Keratinocyte (primary cell): ENCODE measurements at regions not wholly inside any gene's neighbourhood (a gene's known extent, or its start where the extent isn't known, plus 50 kb on each side); places are given as distances from the start of the nearest gene placed in this dataset.

Source experiments
- DNase-seq: peaks from one replicate; pipeline ENCODE4 v3.0.0-alpha.2; 2011; ENCODE audit warnings: low read depth, missing footprints, low spot score
- FAIRE-seq: peaks from 2 replicates; lab custom pipeline; 2011; peaks lifted over from hg19 to GRCh38; lab: Jason Lieb, UNC
- H2AFZ ChIP-seq: 2 replicates; pipeline ENCODE4 v1.6.0; 2012; ENCODE audit warnings: low read length, control low read depth, inconsistent platforms; ENCODE audit not compliant: control insufficient read depth
- H3K27ac ChIP-seq: 2 replicates; pipeline ENCODE4 v1.5.1; 2011; ENCODE audit warnings: low read length; ENCODE audit not compliant: control insufficient read depth, insufficient read depth
- H3K27me3 ChIP-seq: 3 replicates; pipeline ENCODE4 v1.6.0; 2011; ENCODE audit warnings: low read length; ENCODE audit not compliant: control insufficient read depth, insufficient read depth; ENCODE audit errors: extremely low read depth
- H3K36me3 ChIP-seq, 2 experiments: 2 replicates in 1 of 2; 3 replicates in 1 of 2; pipeline ENCODE4 v1.5.1; 2011; ENCODE audit warnings: low read length in 2 of 2, mild to moderate bottlenecking in 1 of 2; ENCODE audit not compliant: control insufficient read depth in 2 of 2, insufficient read depth in 2 of 2; ENCODE audit errors: extremely low read depth in 1 of 2
- H3K4me1 ChIP-seq: 3 replicates; pipeline ENCODE4 v1.5.1; 2011; ENCODE audit warnings: low read length; ENCODE audit not compliant: control insufficient read depth, insufficient read depth; ENCODE audit errors: extremely low read depth
- H3K4me2 ChIP-seq: 3 replicates; pipeline ENCODE4 v1.6.0; 2011; ENCODE audit warnings: low read depth, low read length; ENCODE audit not compliant: control insufficient read depth, insufficient read depth; ENCODE audit errors: extremely low read depth
- H3K4me3 ChIP-seq, 3 experiments: fragments of 200-600 bp in 1 of 3; sonication (generic) in 1 of 3; 2 replicates in 2 of 3; 3 replicates in 1 of 3; pipeline ENCODE4 v1.5.1; 2011 to 2016; ENCODE audit warnings: low read length in 3 of 3, mild to moderate bottlenecking in 3 of 3, control low read depth in 2 of 3, inconsistent platforms in 1 of 3, low read depth in 1 of 3, mixed read lengths in 1 of 3, mixed run types in 1 of 3, moderate library complexity in 1 of 3; ENCODE audit not compliant: control insufficient read depth in 2 of 3, insufficient read depth in 2 of 3; ENCODE audit errors: extremely low read depth in 1 of 3
- H3K79me2 ChIP-seq: 2 replicates; pipeline ENCODE4 v1.6.0; 2012; ENCODE audit warnings: low read length; ENCODE audit not compliant: control insufficient read depth, insufficient read depth
- H3K9ac ChIP-seq: 3 replicates; pipeline ENCODE4 v1.6.0; 2011; ENCODE audit warnings: low read length; ENCODE audit not compliant: control insufficient read depth, insufficient read depth; ENCODE audit errors: extremely low read depth
- H3K9me1 ChIP-seq: 3 replicates; pipeline ENCODE4 v1.6.0; 2011; ENCODE audit warnings: low read length; ENCODE audit not compliant: control insufficient read depth, insufficient read depth; ENCODE audit errors: extremely low read depth
- H3K9me3 ChIP-seq: 2 replicates; pipeline ENCODE4 v1.5.1; 2012; ENCODE audit warnings: low read depth, low read length; ENCODE audit not compliant: control insufficient read depth
- H4K20me1 ChIP-seq: 3 replicates; pipeline ENCODE4 v1.6.0; 2011; ENCODE audit warnings: low read length; ENCODE audit not compliant: control insufficient read depth, insufficient read depth; ENCODE audit errors: extremely low read depth
- EZH2 ChIP-seq: IDR thresholded peaks from one replicate; pipeline ENCODE4 v1.6.1; 2012; ENCODE audit warnings: inconsistent platforms, mild to moderate bottlenecking, low read length, moderate library complexity
- dilution Hi-C: fragments of 300-500 bp; cut with MboI; formaldehyde crosslinking; loops from one replicate; pipeline ENCODE4 v1.7.0; 2020; ENCODE audit warnings: low sequenced_read_pairs; ENCODE audit not compliant: extremely low pct_ligation_motif_present
- TF ChIP-seq, protein P1 (sequence below), 3 experiments: IDR thresholded peaks in 1 of 3; conservative IDR thresholded peaks in 1 of 3; optimal IDR thresholded peaks in 1 of 3; 2 replicates in 2 of 3; 3 replicates in 1 of 3; pipeline versions ENCODE3 to v1.5.1; 2011; ENCODE audit warnings: low read length in 3 of 3, mild to moderate bottlenecking in 3 of 3, moderate library complexity in 2 of 3, control low read depth in 1 of 3, inconsistent platforms in 1 of 3; ENCODE audit not compliant: insufficient read depth in 2 of 3; ENCODE audit errors: extremely low read depth in 1 of 3

DNA sequence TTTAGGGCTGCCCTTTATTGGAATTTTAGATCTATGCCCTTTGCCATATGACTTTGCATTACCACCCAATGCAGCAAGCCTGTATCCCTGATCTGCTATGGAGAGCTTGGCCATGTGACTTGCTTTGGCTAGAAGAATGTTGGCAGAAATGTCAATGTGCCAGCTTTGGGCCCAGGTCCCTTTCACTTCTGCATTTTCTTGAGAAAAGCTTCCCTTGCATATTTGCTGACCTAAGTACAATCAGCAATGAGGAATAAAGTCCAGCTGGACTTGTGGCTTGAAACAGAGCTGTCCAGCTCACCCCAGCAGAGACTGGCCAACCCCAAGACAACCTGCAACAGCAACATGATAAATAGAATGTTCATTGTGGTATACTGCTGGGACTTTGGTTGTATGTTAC, 135.9 kb downstream of the PAH start:
- H2AFZ ChIP-seq = no peak overlapping the region
- no peaks in the 10 kb centered on the region for H3K9me1 ChIP-seq
- no peaks in the 10 kb centered on the region for H3K36me3 ChIP-seq
- no peak overlapping the region for H3K4me3 ChIP-seq
- no peak overlapping the region for H3K27ac ChIP-seq
- H3K4me1 ChIP-seq = no peaks in the 10 kb centered on the region
- dilution Hi-C loops = no loop called here
- no peak overlapping the region for H3K4me2 ChIP-seq
- H3K79me2 ChIP-seq = no peaks in the 10 kb centered on the region
- no peaks in the 10 kb centered on the region for H4K20me1 ChIP-seq
- H3K9ac ChIP-seq = no peak overlapping the region
- FAIRE-seq (no peak), DNase-seq (no peak)
- no peaks in the 10 kb centered on the region for H3K9me3 ChIP-seq
- H3K27me3 ChIP-seq = no peaks in the 10 kb centered on the region
- TF ChIP-seq, protein P1, sequence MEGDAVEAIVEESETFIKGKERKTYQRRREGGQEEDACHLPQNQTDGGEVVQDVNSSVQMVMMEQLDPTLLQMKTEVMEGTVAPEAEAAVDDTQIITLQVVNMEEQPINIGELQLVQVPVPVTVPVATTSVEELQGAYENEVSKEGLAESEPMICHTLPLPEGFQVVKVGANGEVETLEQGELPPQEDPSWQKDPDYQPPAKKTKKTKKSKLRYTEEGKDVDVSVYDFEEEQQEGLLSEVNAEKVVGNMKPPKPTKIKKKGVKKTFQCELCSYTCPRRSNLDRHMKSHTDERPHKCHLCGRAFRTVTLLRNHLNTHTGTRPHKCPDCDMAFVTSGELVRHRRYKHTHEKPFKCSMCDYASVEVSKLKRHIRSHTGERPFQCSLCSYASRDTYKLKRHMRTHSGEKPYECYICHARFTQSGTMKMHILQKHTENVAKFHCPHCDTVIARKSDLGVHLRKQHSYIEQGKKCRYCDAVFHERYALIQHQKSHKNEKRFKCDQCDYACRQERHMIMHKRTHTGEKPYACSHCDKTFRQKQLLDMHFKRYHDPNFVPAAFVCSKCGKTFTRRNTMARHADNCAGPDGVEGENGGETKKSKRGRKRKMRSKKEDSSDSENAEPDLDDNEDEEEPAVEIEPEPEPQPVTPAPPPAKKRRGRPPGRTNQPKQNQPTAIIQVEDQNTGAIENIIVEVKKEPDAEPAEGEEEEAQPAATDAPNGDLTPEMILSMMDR (optimal IDR thresholded peaks at IDR 0.05 in 1 of 3, IDR thresholded peaks at IDR 0.05 in 1 of 3, conservative IDR thresholded peaks at IDR 0.05 in 1 of 3; ENCODE audit: extremely low read depth in 1 of 3, insufficient read depth in 2 of 3, low read length in 3 of 3) = no peak

DNA sequence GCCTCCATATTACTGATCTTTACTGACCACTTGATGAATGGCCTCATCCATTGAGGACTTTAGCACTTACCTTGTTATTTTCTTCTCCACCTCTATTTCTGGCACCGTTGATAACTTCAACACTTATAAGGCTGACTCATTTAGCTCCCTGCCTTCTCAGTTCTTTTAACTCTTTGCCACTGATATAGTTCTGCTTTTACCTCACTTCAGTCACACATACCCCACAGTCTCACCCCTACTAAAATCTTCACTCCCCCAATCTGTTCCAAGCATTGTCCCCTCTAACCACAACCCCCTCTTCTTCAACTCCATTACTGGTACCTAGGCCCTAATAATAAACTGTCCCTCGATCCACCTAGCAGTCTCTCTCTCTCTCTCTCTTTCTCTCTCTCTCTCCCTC, 141.0 kb downstream of the PAH start:
- Histone ChIP-seq H3K27me3 (no peaks in the 10 kb centered on the region), H3K9me1 (no peaks in the 10 kb centered on the region), H3K27ac (no peak overlapping the region), H3K4me3 (no peak overlapping the region), H3K9me3 (no peaks in the 10 kb centered on the region), H3K36me3 (no peaks in the 10 kb centered on the region), H3K79me2 (no peaks in the 10 kb centered on the region), H3K9ac (no peak overlapping the region), H2AFZ (no peak overlapping the region), H3K4me2 (no peak overlapping the region), H4K20me1 (no peaks in the 10 kb centered on the region), H3K4me1 (no peaks in the 10 kb centered on the region)
- DNase-seq (no peak), FAIRE-seq (no peak)
- TF ChIP-seq, protein P1 (optimal IDR thresholded peaks at IDR 0.05 in 1 of 3, IDR thresholded peaks at IDR 0.05 in 1 of 3, conservative IDR thresholded peaks at IDR 0.05 in 1 of 3; ENCODE audit: extremely low read depth in 1 of 3, insufficient read depth in 2 of 3, low read length in 3 of 3) = no peak
- TF ChIP-seq EZH2 = no peak
- dilution Hi-C loops = no loop called here
